IMR-90 (cell line): ENCODE measurements at regions not wholly inside any gene's neighbourhood (a gene's known extent, or its start where the extent isn't known, plus 50 kb on each side); places are given as distances from the start of the nearest gene placed in this dataset.

Source experiments
- ATAC-seq: fragments of 200-7000 bp; cut with Tn5 transposase; 2 replicates; pipeline ENCODE4 v1.9.1; 2020; ENCODE audit warnings: low read depth, mild to moderate bottlenecking, moderate library complexity
- BruUV-seq: library from RNA; stranded (reverse); fragments of 400-500 nt; replicated peaks from 2 replicates; lab custom pipeline; 2021; lab: Mats Ljungman, UMichigan
- CTCF ChIA-PET: fragments of 300-600 bp; formaldehyde crosslinking; extraction: SDS; loops from one replicate; lab custom pipeline; 2021; ENCODE audit warnings: antibody characterized with exemption; lab: Yijun Ruan, JAX
- POLR2A ChIA-PET: fragments of 300-600 bp; sonication (Branson Sonifier 250); formaldehyde crosslinking; loops from one replicate; lab custom pipeline; 2022; ENCODE audit warnings: antibody characterized with exemption; ENCODE audit not compliant: unreplicated experiment; lab: Charles Lee
- DNase-seq: peaks from one replicate; pipeline ENCODE4 v3.0.0; 2013
- H2AFZ ChIP-seq: replicated peaks from 2 replicates; pipeline ENCODE3; 2013; ENCODE audit warnings: low read length, mild to moderate bottlenecking; ENCODE audit not compliant: poor library complexity
- H2AK5ac ChIP-seq: 2 replicates; pipeline ENCODE4 v1.6.1; 2013; ENCODE audit warnings: low read depth, low read length, inconsistent platforms
- H2AK9ac ChIP-seq: replicated peaks from 2 replicates; pipeline ENCODE3; 2013; ENCODE audit warnings: mild to moderate bottlenecking, low read depth, low read length, moderate library complexity; ENCODE audit not compliant: poor library complexity
- H2BK120ac ChIP-seq: 2 replicates; pipeline ENCODE4 v1.6.1; 2013; ENCODE audit warnings: low read depth, low read length, inconsistent platforms
- H2BK15ac ChIP-seq: 3 replicates; pipeline ENCODE4 v1.6.1; 2013; ENCODE audit warnings: low read depth, low read length, inconsistent platforms
- H2BK20ac ChIP-seq: 2 replicates; pipeline ENCODE4 v1.6.1; 2013; ENCODE audit warnings: low read depth, mild to moderate bottlenecking, inconsistent platforms, low read length, moderate library complexity
- H2BK5ac ChIP-seq: 2 replicates; pipeline ENCODE4 v1.6.1; 2013; ENCODE audit warnings: mild to moderate bottlenecking, low read depth, low read length, inconsistent platforms; ENCODE audit not compliant: poor library complexity, severe bottlenecking
- H3K14ac ChIP-seq: replicated peaks from 2 replicates; pipeline ENCODE4 v1.6.1; 2013; ENCODE audit warnings: low read depth, low read length, inconsistent platforms
- H3K18ac ChIP-seq: 2 replicates; pipeline ENCODE4 v1.6.1; 2013; ENCODE audit warnings: low read depth, low read length, control low read depth
- H3K23ac ChIP-seq: 2 replicates; pipeline ENCODE4 v1.6.1; 2013; ENCODE audit warnings: low read depth, low read length, inconsistent platforms
- H3K27ac ChIP-seq: 2 replicates; pipeline ENCODE4 v1.5.1; 2013; ENCODE audit warnings: mild to moderate bottlenecking, control low read depth, low read length; ENCODE audit not compliant: insufficient read depth
- H3K27me3 ChIP-seq: 2 replicates; pipeline ENCODE4 v1.6.1; 2013; ENCODE audit warnings: low read length; ENCODE audit not compliant: control insufficient read depth, insufficient read depth
- H3K36me3 ChIP-seq: 2 replicates; pipeline ENCODE4 v1.6.1; 2013; ENCODE audit warnings: low read length, mixed read lengths; ENCODE audit not compliant: control insufficient read depth, insufficient read depth
- H3K4ac ChIP-seq: 2 replicates; pipeline ENCODE4 v1.6.1; 2013; ENCODE audit warnings: low read depth, low read length, inconsistent platforms
- H3K4me1 ChIP-seq: 2 replicates; pipeline ENCODE4 v1.6.1; 2013; ENCODE audit warnings: low read length, mixed read lengths; ENCODE audit not compliant: control insufficient read depth, insufficient read depth
- H3K4me2 ChIP-seq: 2 replicates; pipeline ENCODE4 v1.6.1; 2013; ENCODE audit warnings: low read depth, mild to moderate bottlenecking, control low read depth, low read length, moderate library complexity
- H3K4me3 ChIP-seq: 2 replicates; pipeline ENCODE4 v1.5.1; 2013; ENCODE audit warnings: low read depth, mild to moderate bottlenecking, control low read depth, low read length, moderate library complexity; ENCODE audit not compliant: insufficient read depth
- H3K56ac ChIP-seq: 2 replicates; pipeline ENCODE4 v1.6.1; 2013; ENCODE audit warnings: low read length, inconsistent platforms; ENCODE audit not compliant: insufficient read depth; ENCODE audit errors: extremely low read depth
- H3K79me1 ChIP-seq, 2 experiments: 2 replicates each; pipeline ENCODE4 v1.6.1; 2013; ENCODE audit warnings: low read length in 2 of 2, inconsistent platforms in 1 of 2, low read depth in 1 of 2
- H3K9ac ChIP-seq: 2 replicates; pipeline ENCODE4 v1.6.1; 2013; ENCODE audit warnings: low read depth, low read length, control low read depth
- H3K9me1 ChIP-seq: 2 replicates; pipeline ENCODE4 v1.6.1; 2013; ENCODE audit warnings: low read length, inconsistent platforms; ENCODE audit not compliant: insufficient read depth
- H3K9me3 ChIP-seq: 2 replicates; pipeline ENCODE4 v1.6.1; 2013; ENCODE audit warnings: low read length; ENCODE audit not compliant: control insufficient read depth, insufficient read depth
- H4K20me1 ChIP-seq: 2 replicates; pipeline ENCODE4 v1.6.1; 2013; ENCODE audit warnings: low read length, inconsistent platforms; ENCODE audit not compliant: insufficient read depth
- H4K5ac ChIP-seq: 2 replicates; pipeline ENCODE4 v1.6.1; 2013; ENCODE audit warnings: mild to moderate bottlenecking, low read depth, low read length, control low read depth
- H4K8ac ChIP-seq, 2 experiments: 2 replicates each; pipeline ENCODE4 v1.6.1; 2013; ENCODE audit warnings: low read depth in 2 of 2, low read length in 2 of 2, control low read depth in 1 of 2, inconsistent platforms in 1 of 2
- H4K91ac ChIP-seq: 2 replicates; pipeline ENCODE4 v1.6.1; 2013; ENCODE audit warnings: low read depth, low read length, inconsistent platforms; ENCODE audit not compliant: insufficient read depth
- BHLHE40 ChIP-seq: fragments of 150-350 bp; IDR thresholded peaks from 2 replicates; pipeline ENCODE4 v1.6.1; 2016; ENCODE audit warnings: mild to moderate bottlenecking, low read depth, low read length
- CEBPB ChIP-seq: IDR thresholded peaks from 2 replicates; pipeline ENCODE4 v1.6.1; 2012; ENCODE audit warnings: low read depth, low read length, improper control_type of control experiment
- CHD1 ChIP-seq: IDR thresholded peaks from 2 replicates; pipeline ENCODE4 v1.6.1; 2012; ENCODE audit warnings: low read depth, low read length, improper control_type of control experiment
- FOS ChIP-seq: fragments of 150-350 bp; IDR thresholded peaks from 2 replicates; pipeline ENCODE4 v1.6.1; 2016; ENCODE audit warnings: low read depth, low read length
- MAFK ChIP-seq: IDR thresholded peaks from 2 replicates; pipeline ENCODE4 v1.6.1; 2012; ENCODE audit warnings: low read depth, low read length, improper control_type of control experiment
- MAZ ChIP-seq: IDR thresholded peaks from 2 replicates; pipeline ENCODE4 v1.6.1; 2012; ENCODE audit warnings: low read depth, mild to moderate bottlenecking, low read length, improper control_type of control experiment, moderate library complexity, borderline replicate concordance
- MXI1 ChIP-seq: IDR thresholded peaks from 2 replicates; pipeline ENCODE4 v1.6.1; 2012; ENCODE audit warnings: low read depth, mild to moderate bottlenecking, low read length, moderate library complexity, borderline replicate concordance
- NFE2L2 ChIP-seq: fragments of 150-350 bp; IDR thresholded peaks from 2 replicates; pipeline ENCODE4 v1.6.1; 2016; ENCODE audit warnings: low read depth, mild to moderate bottlenecking, low read length
- POLR2A ChIP-seq: IDR thresholded peaks from 2 replicates; pipeline ENCODE4 v1.6.1; 2012; ENCODE audit warnings: mild to moderate bottlenecking, low read depth, low read length
- RAD21 ChIP-seq: IDR thresholded peaks from 2 replicates; pipeline ENCODE4 v1.6.1; 2012; ENCODE audit warnings: low read length, improper control_type of control experiment
- RCOR1 ChIP-seq: IDR thresholded peaks from 2 replicates; pipeline ENCODE4 v1.6.1; 2012; ENCODE audit warnings: mild to moderate bottlenecking, low read length, improper control_type of control experiment; ENCODE audit not compliant: insufficient replicate concordance
- RFX5 ChIP-seq: IDR thresholded peaks from 2 replicates; pipeline ENCODE4 v1.8.0; 2012; ENCODE audit warnings: low read depth, mild to moderate bottlenecking, low read length, moderate library complexity
- SMC3 ChIP-seq: fragments of 150-350 bp; IDR thresholded peaks from 2 replicates; pipeline ENCODE4 v1.6.1; 2016; ENCODE audit warnings: low read depth, mild to moderate bottlenecking, antibody characterized with exemption, low read length, moderate library complexity
- WGBS, 2 experiments: methylation state at CpG; one replicate each; pipeline versions ENCODE4 v1.1.5 to v1.1.7; 2013; ENCODE audit warnings: missing lambda C conversion rate in 2 of 2; ENCODE audit not compliant: insufficient read length in 1 of 2; ENCODE audit errors: extremely low coverage in 2 of 2; 5-methylcytosine and 5-hydroxymethylcytosine counted together
- dilution Hi-C: fragments of 300-500 bp; cut with HindIII; formaldehyde crosslinking; loops from one replicate; pipeline ENCODE4 v1.14.3; 2018; ENCODE audit warnings: low sequenced_read_pairs; ENCODE audit not compliant: unreplicated experiment
- in situ Hi-C: fragments of 300-500 bp; cut with MboI; formaldehyde crosslinking; loops from 3 replicates; pipeline ENCODE4 v1.14.3; 2019; ENCODE audit warnings: low sequenced_read_pairs, inconsistent platforms, mixed read lengths
- intact Hi-C: fragments of 100-400 bp; cut with micrococcal nuclease; formaldehyde crosslinking; loops from 2 replicates; pipeline ENCODE4 v1.10.0; 2022
- TF ChIP-seq, protein P1 (sequence below): fragments of 150-350 bp; IDR thresholded peaks from 2 replicates; pipeline ENCODE4 v1.6.1; 2017; ENCODE audit warnings: mild to moderate bottlenecking, antibody characterized with exemption, low read length, low read depth
- TF ChIP-seq, protein P2 (sequence below): conservative IDR thresholded peaks from 2 replicates; pipeline ENCODE4 v1.5.1; 2012; ENCODE audit warnings: mild to moderate bottlenecking, low read depth, low read length, improper control_type of control experiment
- TF ChIP-seq, protein P3 (sequence below): fragments of 150-350 bp; IDR thresholded peaks from 2 replicates; pipeline ENCODE4 v1.6.1; 2016; ENCODE audit warnings: low read depth, mild to moderate bottlenecking, low read length, moderate library complexity, borderline replicate concordance

DNA sequence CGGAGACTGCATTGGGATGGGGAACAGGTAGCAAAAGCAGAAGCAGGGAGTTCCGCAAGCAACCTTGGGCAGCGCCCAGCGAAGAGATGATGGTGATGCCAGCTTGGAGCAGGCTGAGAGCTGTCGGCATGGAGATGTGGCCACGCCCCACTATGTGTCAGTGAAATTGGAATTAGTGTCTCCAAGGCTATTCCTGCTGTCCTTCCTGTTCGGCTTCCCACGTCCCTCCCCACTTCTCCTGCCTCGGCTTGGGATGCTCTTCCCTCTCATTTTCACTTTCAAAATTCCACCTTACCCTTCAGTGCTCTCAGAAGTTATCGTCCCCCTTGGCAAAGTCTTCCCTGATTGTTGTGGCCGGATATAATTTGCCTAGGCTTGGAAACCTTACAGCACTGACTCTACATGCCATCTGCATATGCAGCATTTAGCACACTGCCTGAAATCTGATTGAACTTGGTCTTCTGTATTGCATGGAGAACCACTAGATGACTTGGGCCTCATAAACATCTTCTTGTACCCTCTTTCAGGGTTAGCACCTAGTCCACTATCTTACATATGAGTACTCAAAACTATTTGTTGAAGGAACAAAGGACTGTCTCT lies 270.7 kb upstream of the RUNX1 start:
- in situ Hi-C loops = no loop called here
- no peaks in the 10 kb centered on the region for H3K36me3 ChIP-seq
- CTCF ChIA-PET = no interaction called here

More for the DNA sequence above, 270.7 kb upstream of the RUNX1 start:
- ATAC-seq (no peak), DNase-seq (no peak)
- TF ChIP-seq MAZ (no peak), SMC3 (no peak), RCOR1 (no peak), MAFK (no peak), CHD1 (no peak), POLR2A (no peak), RFX5 (no peak), CEBPB (no peak), MXI1 (no peak), FOS (no peak), NFE2L2 (no peak), RAD21 (no peak), BHLHE40 (no peak)
- TF ChIP-seq, protein P1, sequence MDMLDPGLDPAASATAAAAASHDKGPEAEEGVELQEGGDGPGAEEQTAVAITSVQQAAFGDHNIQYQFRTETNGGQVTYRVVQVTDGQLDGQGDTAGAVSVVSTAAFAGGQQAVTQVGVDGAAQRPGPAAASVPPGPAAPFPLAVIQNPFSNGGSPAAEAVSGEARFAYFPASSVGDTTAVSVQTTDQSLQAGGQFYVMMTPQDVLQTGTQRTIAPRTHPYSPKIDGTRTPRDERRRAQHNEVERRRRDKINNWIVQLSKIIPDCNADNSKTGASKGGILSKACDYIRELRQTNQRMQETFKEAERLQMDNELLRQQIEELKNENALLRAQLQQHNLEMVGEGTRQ = no peak
- TF ChIP-seq, protein P2, sequence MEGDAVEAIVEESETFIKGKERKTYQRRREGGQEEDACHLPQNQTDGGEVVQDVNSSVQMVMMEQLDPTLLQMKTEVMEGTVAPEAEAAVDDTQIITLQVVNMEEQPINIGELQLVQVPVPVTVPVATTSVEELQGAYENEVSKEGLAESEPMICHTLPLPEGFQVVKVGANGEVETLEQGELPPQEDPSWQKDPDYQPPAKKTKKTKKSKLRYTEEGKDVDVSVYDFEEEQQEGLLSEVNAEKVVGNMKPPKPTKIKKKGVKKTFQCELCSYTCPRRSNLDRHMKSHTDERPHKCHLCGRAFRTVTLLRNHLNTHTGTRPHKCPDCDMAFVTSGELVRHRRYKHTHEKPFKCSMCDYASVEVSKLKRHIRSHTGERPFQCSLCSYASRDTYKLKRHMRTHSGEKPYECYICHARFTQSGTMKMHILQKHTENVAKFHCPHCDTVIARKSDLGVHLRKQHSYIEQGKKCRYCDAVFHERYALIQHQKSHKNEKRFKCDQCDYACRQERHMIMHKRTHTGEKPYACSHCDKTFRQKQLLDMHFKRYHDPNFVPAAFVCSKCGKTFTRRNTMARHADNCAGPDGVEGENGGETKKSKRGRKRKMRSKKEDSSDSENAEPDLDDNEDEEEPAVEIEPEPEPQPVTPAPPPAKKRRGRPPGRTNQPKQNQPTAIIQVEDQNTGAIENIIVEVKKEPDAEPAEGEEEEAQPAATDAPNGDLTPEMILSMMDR = no peak
- TF ChIP-seq, protein P3, sequence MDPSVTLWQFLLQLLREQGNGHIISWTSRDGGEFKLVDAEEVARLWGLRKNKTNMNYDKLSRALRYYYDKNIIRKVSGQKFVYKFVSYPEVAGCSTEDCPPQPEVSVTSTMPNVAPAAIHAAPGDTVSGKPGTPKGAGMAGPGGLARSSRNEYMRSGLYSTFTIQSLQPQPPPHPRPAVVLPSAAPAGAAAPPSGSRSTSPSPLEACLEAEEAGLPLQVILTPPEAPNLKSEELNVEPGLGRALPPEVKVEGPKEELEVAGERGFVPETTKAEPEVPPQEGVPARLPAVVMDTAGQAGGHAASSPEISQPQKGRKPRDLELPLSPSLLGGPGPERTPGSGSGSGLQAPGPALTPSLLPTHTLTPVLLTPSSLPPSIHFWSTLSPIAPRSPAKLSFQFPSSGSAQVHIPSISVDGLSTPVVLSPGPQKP = no peak
- Histone ChIP-seq H4K5ac (no peak overlapping the region), H3K4me3 (no peak overlapping the region), H3K9me1 (peaks cover 18% of the 10 kb centered on the region; the same call in 1 of the 2 replicates), H3K4ac (no peak overlapping the region), H3K18ac (no peak overlapping the region), H3K4me1 (peaks cover 18% of the 10 kb centered on the region), H3K9ac (no peak overlapping the region), H2BK120ac (no peak overlapping the region), H3K4me2 (no peak overlapping the region), H3K27ac (no peak overlapping the region), H3K23ac (no peak overlapping the region), H2AK5ac (no peak overlapping the region), H2BK20ac (no peak overlapping the region), H3K56ac (no peak overlapping the region), H2AK9ac (no peak overlapping the region), H2AFZ (no peak overlapping the region), H3K27me3 (no peaks in the 10 kb centered on the region), H4K8ac (no peak overlapping the region), H4K20me1 (no peaks in the 10 kb centered on the region), H4K91ac (no peak overlapping the region), H2BK5ac (no peak overlapping the region), H2BK15ac (no peak overlapping the region), H3K9me3 (no peaks in the 10 kb centered on the region), H3K14ac (no peak overlapping the region), H3K79me1 (no peaks in the 10 kb centered on the region)
- 100% methylated on average over 2 of the region's 11 CpGs; no CpG with 5 or more reads in 1 of the 2 experiments for WGBS, 2 experiments
- POLR2A ChIA-PET = no interaction called here
- intact Hi-C loops (no loop called here), dilution Hi-C loops (no loop called here)
- BruUV-seq = no TSS peak
